Activated naive CD8-positive, alpha-beta T cell treated with anti-CD3 and anti-CD28 coated beads for 36 hours (primary cell): ENCODE measurements at regions not wholly inside any gene's neighbourhood (a gene's known extent, or its start where the extent isn't known, plus 50 kb on each side); places are given as distances from the start of the nearest gene placed in this dataset.

Experiments used
- DNase-seq: peaks from one replicate; pipeline ENCODE4 v3.0.0; 2021
- H3K27ac Mint-ChIP-seq: one replicate; pipeline ENCODE4 v1.8.0; 2022; ENCODE audit warnings: mild to moderate bottlenecking, moderate library complexity, mixed read lengths
- H3K27me3 Mint-ChIP-seq: one replicate; pipeline ENCODE4 v1.8.0; 2022; ENCODE audit warnings: mild to moderate bottlenecking, mixed read lengths
- H3K36me3 Mint-ChIP-seq: one replicate; pipeline ENCODE4 v1.8.0; 2021; ENCODE audit warnings: mild to moderate bottlenecking, mixed read lengths
- H3K4me1 Mint-ChIP-seq: one replicate; pipeline ENCODE4 v1.8.0; 2021; ENCODE audit warnings: mixed read lengths
- H3K4me3 Mint-ChIP-seq: one replicate; pipeline ENCODE4 v1.8.0; 2022; ENCODE audit warnings: mild to moderate bottlenecking, moderate library complexity, mixed read lengths
- H3K9me3 Mint-ChIP-seq: one replicate; pipeline ENCODE4 v1.8.0; 2022; ENCODE audit warnings: mixed read lengths

DNA sequence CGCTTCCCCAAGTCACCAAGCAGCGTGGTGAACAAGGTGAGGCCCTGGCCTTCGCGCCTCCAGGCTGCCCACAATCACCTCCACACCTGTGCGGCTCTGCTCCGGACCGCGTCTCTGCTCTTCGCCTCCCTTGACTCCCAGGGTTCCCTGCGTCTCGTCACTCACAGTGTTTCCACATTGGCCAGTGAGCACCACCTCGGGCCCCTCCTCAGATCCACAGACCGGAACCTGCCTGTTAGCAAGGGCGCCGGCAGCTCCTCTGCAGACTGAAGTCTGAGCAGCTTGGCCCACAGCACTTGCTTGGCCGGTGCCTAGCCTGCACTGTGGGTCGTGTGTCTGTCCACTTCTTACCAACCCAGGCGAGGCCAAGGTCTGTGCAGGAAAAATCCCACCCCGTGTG, 155.3 kb upstream of the ALKAL2 start:
- Mint-ChIP-seq H3K4me1 (peaks cover 10% of the 10 kb centered on the region), H3K36me3 (no peaks in the 10 kb centered on the region), H3K27me3 (no peaks in the 10 kb centered on the region), H3K27ac (no peak overlapping the region), H3K4me3 (no peak overlapping the region), H3K9me3 (no peaks in the 10 kb centered on the region)
- DNase-seq: no peak

DNA sequence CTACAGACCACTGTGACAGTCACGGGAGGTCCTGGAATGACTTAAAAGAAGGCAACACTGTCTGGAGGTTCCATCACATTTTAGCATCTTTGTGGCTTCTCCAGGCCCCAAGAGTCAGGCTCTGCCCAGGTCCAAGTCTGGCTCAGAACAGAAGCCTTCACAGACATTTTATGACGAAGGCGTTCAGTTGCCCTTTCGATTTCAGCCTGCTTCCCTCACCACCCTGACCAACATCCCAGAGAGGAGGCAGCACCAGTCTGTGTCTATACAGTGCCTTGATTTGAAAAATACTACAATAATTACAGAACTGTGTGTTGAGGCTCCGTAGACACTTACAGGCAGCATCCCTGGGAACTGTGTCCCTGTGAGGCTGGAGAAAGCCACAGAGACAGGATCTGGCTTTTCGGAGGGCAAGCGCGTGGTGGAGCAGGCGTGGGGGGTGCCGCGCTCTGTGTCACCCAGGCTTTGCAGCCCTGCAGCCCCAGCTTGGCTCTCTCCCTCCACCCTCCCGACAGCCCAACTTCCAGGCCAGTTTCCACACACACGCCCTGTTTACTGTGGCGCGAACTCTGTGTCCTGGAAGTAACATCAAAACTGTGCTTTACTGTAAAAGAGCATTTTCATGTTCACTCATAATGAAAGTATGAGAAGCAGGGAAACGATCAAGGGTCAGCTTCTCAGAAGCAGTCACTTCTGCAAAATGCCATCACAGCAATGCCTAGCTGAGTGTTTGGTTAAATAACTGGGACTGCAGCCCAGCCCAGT, 153.5 kb upstream of the ALKAL2 start:
- H3K4me1 Mint-ChIP-seq: peaks cover 20% of the 10 kb centered on the region
- no peak for DNase-seq
- no peaks in the 10 kb centered on the region for H3K27me3 Mint-ChIP-seq
- no peak overlapping the region for H3K4me3 Mint-ChIP-seq
- no peaks in the 10 kb centered on the region for H3K9me3 Mint-ChIP-seq
- no peak overlapping the region for H3K27ac Mint-ChIP-seq
- no peaks in the 10 kb centered on the region for H3K36me3 Mint-ChIP-seq

DNA sequence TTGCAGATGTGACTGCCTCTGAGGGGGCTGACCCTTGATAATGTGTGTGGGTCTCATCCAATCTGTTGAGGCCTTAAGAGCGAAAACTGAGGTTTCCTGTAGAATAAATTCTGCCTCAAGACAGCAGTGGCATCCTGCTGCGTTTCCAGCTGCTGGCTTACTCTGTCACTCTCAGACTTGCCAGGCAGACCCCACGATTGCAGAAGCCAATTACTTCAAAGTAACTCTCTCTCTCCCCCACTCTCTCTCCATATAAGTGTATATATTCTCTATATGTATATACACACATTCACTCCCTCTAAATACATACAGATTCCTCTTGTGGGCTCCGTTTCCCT, 152.5 kb upstream of the ALKAL2 start:
- DNase-seq: no peak
- no peak overlapping the region for H3K27ac Mint-ChIP-seq
- H3K4me3 Mint-ChIP-seq: no peak overlapping the region
- H3K4me1 Mint-ChIP-seq: peaks cover 17% of the 10 kb centered on the region
- no peaks in the 10 kb centered on the region for H3K36me3 Mint-ChIP-seq
- H3K9me3 Mint-ChIP-seq: no peaks in the 10 kb centered on the region
- no peaks in the 10 kb centered on the region for H3K27me3 Mint-ChIP-seq

DNA sequence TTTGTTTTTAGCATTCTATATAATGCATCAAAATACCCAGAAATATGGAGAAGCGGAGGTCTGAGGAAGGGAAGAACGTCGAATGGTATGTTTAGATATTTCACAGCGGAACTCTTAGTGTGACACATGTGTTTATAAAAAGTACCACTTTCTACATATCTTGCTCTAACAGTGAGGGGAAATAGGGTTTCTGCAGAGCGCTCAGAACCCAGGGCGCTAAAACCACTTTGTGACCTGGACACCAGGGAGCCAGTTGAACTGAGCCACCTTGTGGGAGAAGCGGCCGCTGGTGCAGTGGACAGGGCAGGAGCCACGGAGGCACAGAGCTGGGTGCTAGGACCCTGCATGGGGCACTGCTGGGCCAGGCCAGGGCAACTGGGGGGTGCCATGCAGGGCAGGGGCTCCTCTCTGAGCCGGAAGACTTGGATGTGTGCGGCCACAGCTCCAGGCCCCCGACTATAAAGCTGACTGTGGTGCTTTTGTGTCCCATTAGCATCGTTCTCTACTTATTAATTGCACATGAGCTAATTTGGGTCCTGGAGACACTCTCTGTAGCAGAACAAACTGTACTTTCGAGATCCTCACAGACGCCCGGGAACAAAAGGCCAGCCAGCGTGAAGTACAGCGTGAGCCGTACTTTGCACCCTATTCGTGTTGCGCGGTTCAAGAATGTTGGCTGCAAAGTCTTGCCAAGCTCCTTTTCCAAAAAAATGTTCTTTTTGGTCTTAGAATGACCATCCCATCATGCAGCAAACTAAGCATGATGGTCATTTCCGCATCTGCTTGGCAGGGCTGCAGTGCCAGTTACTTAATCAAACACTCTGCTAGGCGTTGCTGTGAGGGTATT, 151.9 kb upstream of the ALKAL2 start:
- no peak for DNase-seq
- Mint-ChIP-seq H3K4me1 (peaks cover 15% of the 10 kb centered on the region), H3K27ac (no peak overlapping the region), H3K9me3 (no peaks in the 10 kb centered on the region), H3K36me3 (no peaks in the 10 kb centered on the region), H3K4me3 (no peak overlapping the region), H3K27me3 (no peaks in the 10 kb centered on the region)

DNA sequence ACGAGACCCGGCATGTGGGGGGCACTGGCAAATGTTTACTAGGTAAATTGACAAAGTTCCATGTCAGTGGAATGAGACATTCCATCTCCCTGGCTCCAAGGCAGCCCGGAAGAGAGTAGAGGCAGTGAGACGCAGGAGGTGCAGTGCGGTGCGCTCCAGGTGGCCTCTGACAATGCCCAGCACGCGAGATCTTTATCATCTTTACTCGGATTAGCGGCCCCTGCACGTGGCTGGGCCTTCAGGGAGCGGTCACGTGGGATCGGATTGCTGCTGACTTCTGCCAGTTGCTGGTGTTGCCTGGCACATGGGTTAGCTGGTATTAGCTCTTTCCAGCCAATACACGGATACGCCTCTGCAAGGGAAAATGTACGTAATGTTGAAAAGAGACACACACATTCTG, 151.2 kb upstream of the ALKAL2 start:
- Mint-ChIP-seq H3K27ac (no peak overlapping the region), H3K9me3 (no peaks in the 10 kb centered on the region), H3K27me3 (no peaks in the 10 kb centered on the region), H3K36me3 (no peaks in the 10 kb centered on the region), H3K4me3 (no peak overlapping the region), H3K4me1 (peaks cover 17% of the 10 kb centered on the region)
- DNase-seq: no peak

DNA sequence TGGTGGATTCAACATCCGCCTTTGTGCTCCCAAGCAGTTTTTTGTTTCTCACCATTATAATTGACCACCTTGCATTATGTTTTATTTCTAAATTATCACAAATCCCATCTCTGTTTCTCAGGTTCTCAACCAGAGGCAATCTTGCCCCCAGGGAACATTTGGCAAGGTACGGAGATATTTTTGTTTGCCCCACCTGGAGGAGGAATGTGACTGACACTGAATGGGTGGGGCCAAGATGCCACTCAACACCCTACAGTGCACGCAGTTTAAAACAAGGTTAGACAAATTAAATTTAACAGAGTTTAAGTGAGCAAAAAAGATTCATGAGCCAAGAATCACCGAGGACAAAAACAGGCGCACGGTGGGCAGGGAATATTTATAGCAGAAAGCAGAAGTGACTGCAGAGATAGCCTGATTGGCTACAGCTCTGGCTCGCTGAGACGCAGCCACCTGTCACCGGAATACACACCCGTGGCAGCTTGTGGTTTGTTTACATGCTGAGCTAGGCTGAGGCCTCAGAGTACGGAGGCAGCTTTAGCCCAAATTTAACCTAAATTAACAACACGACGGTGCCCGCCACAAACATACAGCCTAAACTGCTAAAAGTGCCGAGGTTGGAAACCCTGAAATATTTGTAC, 150.0 kb upstream of the ALKAL2 start:
- Mint-ChIP-seq H3K27ac (no peak overlapping the region), H3K36me3 (no peaks in the 10 kb centered on the region), H3K27me3 (no peaks in the 10 kb centered on the region), H3K9me3 (no peaks in the 10 kb centered on the region), H3K4me1 (peaks cover 17% of the 10 kb centered on the region), H3K4me3 (peak overlapping the region; percentile 45)
- peak; percentile 40 for DNase-seq

DNA sequence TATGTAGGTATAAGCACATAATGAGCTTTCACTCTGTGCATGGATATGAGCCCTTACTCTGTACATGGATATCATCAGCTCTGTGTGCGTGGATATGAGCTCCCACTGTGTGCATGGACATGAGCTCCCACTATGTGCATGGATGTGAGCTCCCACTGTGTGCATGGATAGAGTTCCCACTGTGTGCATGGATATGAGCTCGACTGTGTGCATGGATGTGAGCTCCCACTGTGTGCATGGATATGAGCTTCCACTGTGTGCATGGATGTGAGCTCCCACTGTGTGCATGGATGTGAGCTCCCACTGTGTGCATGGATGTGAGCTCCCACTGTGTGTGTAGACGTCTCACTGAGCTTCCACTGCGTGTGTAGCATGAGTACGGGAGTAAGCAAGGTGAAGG, 149.3 kb upstream of the ALKAL2 start:
- DNase-seq: no peak
- peaks cover 17% of the 10 kb centered on the region for H3K4me1 Mint-ChIP-seq
- H3K4me3 Mint-ChIP-seq: peak overlapping the region; percentile 14
- H3K36me3 Mint-ChIP-seq: no peaks in the 10 kb centered on the region
- no peak overlapping the region for H3K27ac Mint-ChIP-seq
- H3K27me3 Mint-ChIP-seq: no peaks in the 10 kb centered on the region
- no peaks in the 10 kb centered on the region for H3K9me3 Mint-ChIP-seq

DNA sequence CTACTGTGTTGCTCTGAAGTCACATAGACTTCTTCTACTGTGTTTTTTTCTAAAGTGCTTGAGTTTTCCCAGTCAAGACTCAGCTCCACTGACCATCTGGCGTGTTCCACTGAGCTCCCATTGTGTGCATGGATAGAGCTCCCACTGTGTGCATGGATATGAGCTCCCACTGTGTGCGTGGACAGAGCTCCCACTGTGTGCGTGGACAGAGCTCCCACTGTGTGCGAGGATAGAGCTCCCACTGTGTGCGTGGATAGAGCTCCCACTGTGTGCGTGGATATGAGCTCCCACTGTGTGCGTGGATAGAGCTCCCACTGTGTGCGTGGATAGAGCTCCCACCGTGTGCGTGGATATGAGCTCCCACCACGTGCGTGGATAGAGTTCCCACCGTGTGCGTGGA, 148.3 kb upstream of the ALKAL2 start:
- peaks cover 19% of the 10 kb centered on the region for H3K4me1 Mint-ChIP-seq
- H3K4me3 Mint-ChIP-seq: no peak overlapping the region
- no peak overlapping the region for H3K27ac Mint-ChIP-seq
- DNase-seq: no peak
- no peaks in the 10 kb centered on the region for H3K36me3 Mint-ChIP-seq
- no peaks in the 10 kb centered on the region for H3K27me3 Mint-ChIP-seq
- no peaks in the 10 kb centered on the region for H3K9me3 Mint-ChIP-seq

DNA sequence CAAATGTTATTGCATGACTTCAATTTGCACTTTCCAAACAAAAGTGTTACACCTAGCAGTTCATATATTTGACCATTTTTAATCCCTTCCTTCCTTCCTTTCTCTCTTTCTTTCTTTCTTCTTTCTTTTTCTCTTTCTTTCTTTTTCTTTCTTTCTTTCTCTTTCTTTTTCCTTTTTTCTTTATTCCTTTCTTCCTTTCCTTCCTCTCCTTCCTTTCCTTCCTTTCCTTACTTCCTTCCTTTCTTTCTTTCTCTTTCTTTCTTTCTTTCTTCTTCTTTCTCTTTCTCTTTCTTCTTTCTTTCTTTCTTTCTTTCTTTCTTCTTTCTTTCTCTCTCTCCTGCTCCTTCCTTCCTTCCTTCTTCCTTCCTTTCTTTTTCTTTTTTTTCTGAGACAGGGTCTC, 146.7 kb upstream of the ALKAL2 start:
- DNase-seq: no peak
- no peak overlapping the region for H3K27ac Mint-ChIP-seq
- no peaks in the 10 kb centered on the region for H3K36me3 Mint-ChIP-seq
- H3K4me3 Mint-ChIP-seq: no peak overlapping the region
- H3K27me3 Mint-ChIP-seq: no peaks in the 10 kb centered on the region
- peaks cover 33% of the 10 kb centered on the region for H3K4me1 Mint-ChIP-seq
- no peaks in the 10 kb centered on the region for H3K9me3 Mint-ChIP-seq

DNA sequence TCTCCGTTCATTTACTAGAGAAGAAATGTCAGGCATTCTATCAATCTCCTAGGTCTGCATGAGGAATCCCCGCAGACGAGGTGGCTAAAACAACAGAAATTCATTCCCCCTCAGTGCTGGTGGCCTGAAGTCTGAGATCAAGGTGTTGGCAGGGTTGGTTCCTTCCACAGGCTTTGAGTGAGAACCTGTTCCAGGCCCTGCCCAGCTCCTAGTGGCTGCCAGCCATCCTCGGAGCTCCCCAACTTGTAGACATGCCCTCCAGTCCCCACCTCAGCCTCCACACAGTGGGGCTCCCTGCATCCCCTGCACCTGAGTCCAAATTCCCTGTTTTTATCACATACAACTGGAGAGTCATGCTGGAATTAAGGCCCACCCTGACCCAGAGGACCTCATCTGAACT, 145.3 kb upstream of the ALKAL2 start:
- Mint-ChIP-seq H3K27ac (no peak overlapping the region), H3K36me3 (no peaks in the 10 kb centered on the region), H3K4me1 (peaks cover 35% of the 10 kb centered on the region), H3K4me3 (no peak overlapping the region), H3K27me3 (no peaks in the 10 kb centered on the region), H3K9me3 (no peaks in the 10 kb centered on the region)
- DNase-seq: no peak

DNA sequence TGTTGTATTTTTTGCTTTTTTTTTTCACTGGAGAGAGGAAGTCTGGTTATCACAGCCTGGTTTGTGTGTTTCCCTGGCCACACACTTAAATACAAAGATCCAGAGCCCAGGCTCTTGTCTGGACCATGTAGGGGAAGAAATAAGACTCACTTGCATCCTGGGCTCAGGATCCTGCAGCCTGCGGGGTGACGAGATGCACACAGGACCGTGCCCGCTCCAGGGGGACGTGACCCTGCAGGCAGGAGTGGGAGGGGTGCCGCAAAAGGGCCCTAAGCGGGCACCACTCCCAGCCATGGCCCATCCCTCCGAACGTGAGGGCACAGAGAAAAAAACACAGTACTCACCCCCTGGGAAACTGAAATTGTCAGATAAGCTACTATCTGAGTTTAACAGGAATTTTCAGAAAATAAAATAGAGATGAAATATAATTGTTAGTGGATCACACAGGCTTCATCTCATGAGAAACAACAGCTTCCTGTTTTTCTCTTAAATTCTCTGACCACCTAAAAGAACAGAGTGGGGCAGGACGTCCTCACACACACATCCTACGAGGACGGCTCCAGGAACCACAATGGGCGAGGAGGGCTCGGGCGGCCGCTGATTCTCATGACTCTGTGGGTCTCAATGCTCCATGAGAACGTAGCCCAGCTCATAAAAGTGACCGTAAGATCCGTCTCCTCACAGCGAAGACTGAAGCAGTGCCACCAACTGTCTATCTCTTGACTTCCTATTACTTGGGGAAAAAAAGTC, 142.6 kb upstream of the ALKAL2 start:
- Mint-ChIP-seq H3K36me3 (no peaks in the 10 kb centered on the region), H3K4me1 (peaks cover 25% of the 10 kb centered on the region), H3K9me3 (no peaks in the 10 kb centered on the region), H3K27me3 (no peaks in the 10 kb centered on the region), H3K27ac (peak overlapping the region; percentile 77), H3K4me3 (peak overlapping the region; percentile 62)
- DNase-seq: no peak

DNA sequence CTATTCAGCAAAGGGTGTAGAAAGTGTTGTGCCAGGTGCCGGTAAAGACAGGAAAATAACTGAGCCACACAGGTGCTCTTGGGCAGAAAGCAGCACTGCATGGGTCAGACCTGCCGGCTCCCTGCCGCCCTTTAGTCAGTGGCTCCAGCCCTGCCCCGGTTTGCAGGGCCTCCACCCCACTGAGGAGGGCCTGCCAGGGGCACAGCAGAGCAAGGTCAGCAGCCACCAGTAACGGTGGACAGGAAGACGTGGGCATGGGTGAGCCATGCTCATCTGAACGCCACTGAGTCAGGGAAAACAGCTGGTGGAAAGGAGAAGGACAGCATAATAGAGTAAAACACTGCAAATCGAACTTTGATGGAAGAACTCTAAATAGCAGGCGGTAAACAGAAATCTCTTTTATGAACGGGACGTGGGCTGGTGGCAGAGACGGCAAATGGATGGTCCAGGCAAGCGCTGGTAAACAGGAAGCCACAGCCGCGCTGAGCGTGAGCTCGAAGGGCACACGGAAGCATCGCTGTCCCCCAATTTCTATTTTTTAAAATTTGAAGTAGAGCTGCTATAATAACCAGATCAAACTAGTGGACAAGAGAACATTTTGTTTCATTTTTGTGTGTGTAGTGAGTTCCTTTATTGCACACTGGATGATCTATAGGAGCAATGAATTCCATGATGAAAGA, 141.8 kb upstream of the ALKAL2 start:
- Mint-ChIP-seq H3K9me3 (no peaks in the 10 kb centered on the region), H3K36me3 (no peaks in the 10 kb centered on the region), H3K27me3 (no peaks in the 10 kb centered on the region), H3K27ac (peak overlapping the region; percentile 77), H3K4me1 (peaks cover 23% of the 10 kb centered on the region), H3K4me3 (peak overlapping the region; percentile 62)
- DNase-seq: no peak

DNA sequence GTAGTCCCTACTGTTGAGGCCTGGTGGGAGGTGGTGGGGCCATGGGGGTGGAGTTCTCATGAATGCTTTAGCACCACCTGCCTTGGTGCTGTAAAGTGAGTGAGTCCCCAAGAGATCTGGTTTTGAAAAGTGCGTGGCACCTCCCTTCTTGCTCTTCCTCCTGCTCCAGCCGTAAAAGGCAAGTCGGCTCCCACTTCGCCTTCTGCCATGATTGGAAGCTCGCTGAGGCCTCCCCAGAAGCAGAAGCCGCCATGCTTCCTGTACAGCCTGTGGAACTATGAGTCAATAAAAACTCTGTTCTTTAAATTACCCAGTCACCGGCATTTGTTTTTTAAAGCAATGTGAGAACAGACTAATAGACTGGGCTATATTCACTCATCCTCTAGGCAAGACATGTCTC, 141.3 kb upstream of the ALKAL2 start:
- Mint-ChIP-seq H3K4me1 (peaks cover 21% of the 10 kb centered on the region), H3K4me3 (no peak overlapping the region), H3K27me3 (no peaks in the 10 kb centered on the region), H3K27ac (no peak overlapping the region), H3K9me3 (no peaks in the 10 kb centered on the region), H3K36me3 (no peaks in the 10 kb centered on the region)
- no peak for DNase-seq

DNA sequence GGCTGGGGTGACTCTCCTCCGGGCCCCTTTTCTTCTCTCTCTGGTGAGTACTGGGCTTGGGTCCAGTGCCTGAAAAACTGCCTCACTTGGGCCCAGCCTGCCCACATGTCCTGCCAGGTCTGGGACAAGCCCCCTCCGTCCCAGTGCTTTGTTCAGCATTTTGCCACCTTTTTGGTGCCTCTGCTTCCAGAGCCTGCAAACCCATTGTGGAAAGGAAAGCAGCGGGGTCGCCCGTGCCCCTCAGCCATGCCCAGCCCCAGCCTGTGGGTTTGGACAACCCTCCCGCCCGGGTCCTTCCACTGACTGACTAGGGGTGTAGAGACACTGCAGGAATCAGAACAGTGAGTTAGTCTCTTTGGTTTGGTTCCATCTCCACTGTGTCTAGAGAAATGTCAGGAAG, 140.7 kb upstream of the ALKAL2 start:
- H3K4me1 Mint-ChIP-seq: peaks cover 21% of the 10 kb centered on the region
- no peaks in the 10 kb centered on the region for H3K36me3 Mint-ChIP-seq
- no peak overlapping the region for H3K27ac Mint-ChIP-seq
- H3K9me3 Mint-ChIP-seq: no peaks in the 10 kb centered on the region
- no peak for DNase-seq
- H3K27me3 Mint-ChIP-seq: no peaks in the 10 kb centered on the region
- H3K4me3 Mint-ChIP-seq: no peak overlapping the region
